ENCODE measurements at regions not wholly inside any gene's neighbourhood (a gene's known extent, or its start where the extent isn't known, plus 50 kb on each side); places are given as distances from the start of the nearest gene placed in this dataset.
"Not testable (repeated sequence)": the region's sequence is repeated elsewhere in the genome, so short reads cannot be mapped to it uniquely, and the experiment has no call there.

- intact Hi-C loops (cut with DNase I), result no loop called here
- 58% methylated on average over 1 of the region's 1 CpG for WGBS
- ATAC-seq, result no peak
Measured at GRCh38 chr13:62760724-62761123, 1345.1 kb upstream of the PCDH20 start.

DNA sequence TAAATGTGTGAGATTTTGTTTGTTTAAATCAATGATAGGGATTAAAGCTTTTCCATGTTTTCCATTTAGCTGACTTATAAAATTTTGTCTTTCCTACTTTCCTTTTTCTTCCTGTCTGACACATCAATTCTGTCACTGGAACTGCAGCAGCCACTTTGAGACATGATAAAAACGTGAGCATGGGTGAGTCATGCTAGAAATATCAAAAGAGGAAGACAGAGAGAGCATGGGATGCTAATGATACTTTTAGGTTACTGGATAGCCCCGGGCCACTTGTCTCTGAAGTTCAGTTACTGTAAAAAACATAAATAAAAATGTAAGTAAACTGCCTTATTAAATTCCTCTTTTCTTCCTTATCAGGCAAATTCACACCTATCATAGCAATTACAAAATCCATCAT, 1332.0 kb upstream of the PCDH20 start:
- ATAC-seq, result no peak

More at GRCh38 chr13:62760724-62761123, 1345.1 kb upstream of the PCDH20 start:
- no peak for DNase-seq
- H3K4me3 ChIP-seq (ENCODE audit: low read length), result no peak overlapping the region
- no peaks in the 10 kb centered on the region for H3K27me3 ChIP-seq (ENCODE audit: control insufficient read depth, insufficient read depth)
- no peaks in the 10 kb centered on the region for H3K9me3 ChIP-seq (ENCODE audit: control insufficient read depth, low read length)
- no peak overlapping the region for H3K27ac ChIP-seq (ENCODE audit: low read length)
- H3K4me1 ChIP-seq (ENCODE audit: control insufficient read depth, insufficient read depth, low read length), result no peaks in the 10 kb centered on the region

GRCh38 chr13:62747152-62747551, 1331.5 kb upstream of the PCDH20 start:
- 88% methylated on average over 2 of the region's 2 CpGs for WGBS
- DNase-seq (no peak), ATAC-seq (no peak)
- H3K4me1 ChIP-seq (ENCODE audit: control insufficient read depth, insufficient read depth, low read length), result no peaks in the 10 kb centered on the region
- H3K9me3 ChIP-seq (ENCODE audit: control insufficient read depth, low read length), result no peaks in the 10 kb centered on the region
- no peak overlapping the region for H3K4me3 ChIP-seq (ENCODE audit: low read length)
- no peak overlapping the region for H3K27ac ChIP-seq (ENCODE audit: low read length)
- intact Hi-C loops (cut with DNase I), result no loop called here
- no peaks in the 10 kb centered on the region for H3K27me3 ChIP-seq (ENCODE audit: control insufficient read depth, insufficient read depth)

More for the DNA sequence above, 1332.0 kb upstream of the PCDH20 start:
- no peak overlapping the region for H3K27ac ChIP-seq (ENCODE audit: low read length)
- H3K9me3 ChIP-seq (ENCODE audit: control insufficient read depth, low read length), result no peaks in the 10 kb centered on the region
- no peak for DNase-seq
- no peak overlapping the region for H3K4me3 ChIP-seq (ENCODE audit: low read length)
- intact Hi-C loops (cut with DNase I), result no loop called here
- 7% methylated on average over 2 of the region's 2 CpGs for WGBS
- no peaks in the 10 kb centered on the region for H3K4me1 ChIP-seq (ENCODE audit: control insufficient read depth, insufficient read depth, low read length)
- no peaks in the 10 kb centered on the region for H3K27me3 ChIP-seq (ENCODE audit: control insufficient read depth, insufficient read depth)

GRCh38 chr13:62729746-62730145, 1314.1 kb upstream of the PCDH20 start:
- intact Hi-C loops (cut with DNase I); H3K9me3 ChIP-seq (ENCODE audit: control insufficient read depth, low read length); H3K4me1 ChIP-seq (ENCODE audit: control insufficient read depth, insufficient read depth, low read length); H3K27me3 ChIP-seq (ENCODE audit: control insufficient read depth, insufficient read depth); H3K4me3 ChIP-seq (ENCODE audit: low read length); ATAC-seq; H3K27ac ChIP-seq (ENCODE audit: low read length): not testable (repeated sequence)
- DNase-seq, result peak in 1 of 3 donors; percentile 39
- WGBS, result 84% methylated on average over 9 of the region's 9 CpGs

GRCh38 chr13:62721893-62722292, 1306.2 kb upstream of the PCDH20 start:
- WGBS, result 49% methylated on average over 4 of the region's 4 CpGs
- no peaks in the 10 kb centered on the region for H3K4me1 ChIP-seq (ENCODE audit: control insufficient read depth, insufficient read depth, low read length)
- no peak overlapping the region for H3K4me3 ChIP-seq (ENCODE audit: low read length)
- no peak for ATAC-seq
- no peaks in the 10 kb centered on the region for H3K27me3 ChIP-seq (ENCODE audit: control insufficient read depth, insufficient read depth)
- intact Hi-C loops (cut with DNase I), result no loop called here
- no peaks in the 10 kb centered on the region for H3K9me3 ChIP-seq (ENCODE audit: control insufficient read depth, low read length)
- H3K27ac ChIP-seq (ENCODE audit: low read length), result no peak overlapping the region
- no peak for DNase-seq

DNA sequence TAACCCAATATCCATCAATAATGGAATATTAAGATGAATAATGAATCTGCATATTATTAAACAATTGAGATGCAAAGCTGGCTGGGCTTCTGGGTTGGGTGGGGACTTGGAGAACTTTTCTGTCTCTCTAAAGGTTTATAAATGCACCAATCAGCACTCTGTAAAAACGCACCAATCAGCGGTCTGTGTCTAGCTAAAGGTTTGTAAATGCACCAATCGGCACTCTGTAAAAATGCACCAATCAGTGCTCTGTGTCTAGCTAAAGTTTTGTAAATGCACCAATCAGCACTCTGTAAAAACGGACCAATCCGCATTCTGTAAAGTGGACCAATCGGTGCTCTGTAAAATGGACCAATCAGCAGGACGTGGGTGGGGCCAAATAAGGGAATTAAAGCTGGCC, 1296.3 kb upstream of the PCDH20 start:
- H3K27me3 ChIP-seq (ENCODE audit: control insufficient read depth, insufficient read depth); intact Hi-C loops (cut with DNase I); H3K27ac ChIP-seq (ENCODE audit: low read length); ATAC-seq; H3K4me3 ChIP-seq (ENCODE audit: low read length); H3K4me1 ChIP-seq (ENCODE audit: control insufficient read depth, insufficient read depth, low read length); H3K9me3 ChIP-seq (ENCODE audit: control insufficient read depth, low read length); DNase-seq: not testable (repeated sequence)
- 90% methylated on average over 7 of the region's 7 CpGs for WGBS

DNA sequence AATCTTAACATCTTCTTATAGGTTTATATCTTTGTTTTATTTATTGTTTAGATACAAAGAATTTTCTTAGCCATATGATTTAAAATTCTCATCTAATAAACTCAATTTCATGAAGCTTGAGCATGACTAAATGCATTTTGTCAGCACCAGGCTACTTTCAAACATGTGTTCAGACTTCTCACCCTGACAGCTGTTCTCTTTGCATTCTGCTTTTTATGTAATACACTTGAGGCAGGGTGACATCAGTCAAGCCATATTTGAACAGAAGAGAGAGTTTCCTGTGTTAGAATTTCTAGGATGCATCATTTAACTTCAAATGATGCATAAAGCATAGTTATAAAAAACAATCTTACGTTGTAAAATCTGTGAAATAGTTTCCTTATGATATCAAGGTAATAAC, 1295.1 kb upstream of the PCDH20 start:
- WGBS, result 49% methylated on average over 1 of the region's 1 CpG
- H3K9me3 ChIP-seq (ENCODE audit: control insufficient read depth, low read length), result no peaks in the 10 kb centered on the region
- no peak overlapping the region for H3K4me3 ChIP-seq (ENCODE audit: low read length)
- DNase-seq (no peak), ATAC-seq (no peak)
- H3K4me1 ChIP-seq (ENCODE audit: control insufficient read depth, insufficient read depth, low read length), result no peaks in the 10 kb centered on the region
- H3K27ac ChIP-seq (ENCODE audit: low read length), result no peak overlapping the region
- intact Hi-C loops (cut with DNase I), result no loop called here
- no peaks in the 10 kb centered on the region for H3K27me3 ChIP-seq (ENCODE audit: control insufficient read depth, insufficient read depth)

DNA sequence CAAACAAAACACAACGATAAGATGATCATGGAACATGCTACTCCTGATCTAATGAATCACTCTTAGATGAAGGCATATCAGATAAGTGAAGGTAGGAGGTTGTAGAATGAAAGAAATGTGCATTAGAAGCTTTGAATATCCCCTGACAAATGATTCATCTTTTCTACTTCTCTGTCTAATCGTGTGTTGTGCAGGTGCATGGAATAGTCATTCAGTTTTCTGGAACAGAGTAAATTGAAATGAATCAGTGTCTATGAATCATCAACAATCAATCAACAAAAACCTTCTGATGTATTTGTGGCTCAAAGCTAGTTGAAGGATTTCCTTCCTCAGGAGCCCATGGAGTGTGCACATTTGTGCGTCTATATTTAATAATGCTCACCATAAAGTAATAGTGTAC, 1290.4 kb upstream of the PCDH20 start:
- DNase-seq (no peak), ATAC-seq (no peak)
- 79% methylated on average over 3 of the region's 3 CpGs for WGBS
- H3K4me3 ChIP-seq (ENCODE audit: low read length), result no peak overlapping the region
- no peaks in the 10 kb centered on the region for H3K27me3 ChIP-seq (ENCODE audit: control insufficient read depth, insufficient read depth)
- no peaks in the 10 kb centered on the region for H3K9me3 ChIP-seq (ENCODE audit: control insufficient read depth, low read length)
- no peaks in the 10 kb centered on the region for H3K4me1 ChIP-seq (ENCODE audit: control insufficient read depth, insufficient read depth, low read length)
- H3K27ac ChIP-seq (ENCODE audit: low read length), result no peak overlapping the region
- intact Hi-C loops (cut with DNase I), result no loop called here

DNA sequence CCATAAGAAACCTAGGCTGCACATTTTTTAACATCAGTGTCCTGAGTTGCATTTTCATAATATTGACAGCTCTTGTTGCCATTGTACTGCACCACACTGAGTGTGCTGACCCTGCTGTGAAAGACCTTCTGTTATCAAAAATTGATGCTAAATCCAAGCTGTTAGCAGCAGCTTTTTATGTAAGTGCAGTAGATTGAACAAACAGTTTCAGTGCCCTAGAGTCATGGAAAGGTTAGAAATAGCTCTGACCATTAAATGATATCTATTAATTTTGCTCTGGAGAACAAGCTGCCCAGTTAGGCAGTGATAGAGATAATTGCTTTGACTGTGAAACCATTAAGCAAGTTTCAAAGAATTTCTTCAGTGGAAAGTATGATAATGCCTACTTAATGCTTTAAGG, 1289.2 kb upstream of the PCDH20 start:
- no peak overlapping the region for H3K4me3 ChIP-seq (ENCODE audit: low read length)
- intact Hi-C loops (cut with DNase I), result no loop called here
- H3K4me1 ChIP-seq (ENCODE audit: control insufficient read depth, insufficient read depth, low read length), result no peaks in the 10 kb centered on the region
- no peak overlapping the region for H3K27ac ChIP-seq (ENCODE audit: low read length)
- H3K9me3 ChIP-seq (ENCODE audit: control insufficient read depth, low read length), result no peaks in the 10 kb centered on the region
- DNase-seq (no peak), ATAC-seq (no peak)
- H3K27me3 ChIP-seq (ENCODE audit: control insufficient read depth, insufficient read depth), result no peaks in the 10 kb centered on the region

GRCh38 chr13:62702502-62702901, 1286.9 kb upstream of the PCDH20 start:
- Histone ChIP-seq H3K27ac (ENCODE audit: low read length) (no peak overlapping the region), H3K4me1 (ENCODE audit: control insufficient read depth, insufficient read depth, low read length) (no peaks in the 10 kb centered on the region), H3K4me3 (ENCODE audit: low read length) (no peak overlapping the region), H3K27me3 (ENCODE audit: control insufficient read depth, insufficient read depth) (no peaks in the 10 kb centered on the region), H3K9me3 (ENCODE audit: control insufficient read depth, low read length) (no peaks in the 10 kb centered on the region)
- ATAC-seq, result no peak
- intact Hi-C loops (cut with DNase I), result no loop called here
- no peak for DNase-seq

DNA sequence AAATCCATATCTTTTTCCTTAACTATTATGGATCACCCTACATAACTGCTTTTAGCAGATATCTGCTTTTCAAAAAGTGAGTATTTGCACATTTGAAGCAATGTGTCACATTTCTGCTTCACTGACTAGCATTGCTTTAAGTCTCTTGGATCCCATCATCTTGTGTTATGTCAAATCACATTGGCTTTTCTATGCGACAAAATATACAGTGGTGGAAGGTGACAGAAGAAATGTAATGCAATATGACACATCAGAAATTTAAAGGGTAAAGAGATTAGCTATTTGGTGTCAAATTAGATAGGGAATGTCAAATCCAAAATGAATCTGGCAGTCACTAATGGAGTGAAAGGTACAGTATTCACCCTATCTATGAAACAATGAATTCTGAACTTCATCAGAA, 1282.1 kb upstream of the PCDH20 start:
- Histone ChIP-seq H3K27me3 (ENCODE audit: control insufficient read depth, insufficient read depth) (no peaks in the 10 kb centered on the region), H3K27ac (ENCODE audit: low read length) (no peak overlapping the region), H3K4me1 (ENCODE audit: control insufficient read depth, insufficient read depth, low read length) (no peaks in the 10 kb centered on the region), H3K9me3 (ENCODE audit: control insufficient read depth, low read length) (no peaks in the 10 kb centered on the region), H3K4me3 (ENCODE audit: low read length) (no peak overlapping the region)
- intact Hi-C loops (cut with DNase I), result no loop called here
- no peak for DNase-seq
- ATAC-seq, result no peak
- 75% methylated on average over 1 of the region's 1 CpG for WGBS

GRCh38 chr13:62696490-62696889, 1280.8 kb upstream of the PCDH20 start:
- Histone ChIP-seq H3K4me1 (ENCODE audit: control insufficient read depth, insufficient read depth, low read length) (no peaks in the 10 kb centered on the region), H3K9me3 (ENCODE audit: control insufficient read depth, low read length) (no peaks in the 10 kb centered on the region), H3K4me3 (ENCODE audit: low read length) (no peak overlapping the region), H3K27ac (ENCODE audit: low read length) (no peak overlapping the region), H3K27me3 (ENCODE audit: control insufficient read depth, insufficient read depth) (no peaks in the 10 kb centered on the region)
- intact Hi-C loops (cut with DNase I), result no loop called here
- ATAC-seq (no peak), DNase-seq (no peak)
